A673 (cell line): ENCODE measurements at regions not wholly inside any gene's neighbourhood (a gene's known extent, or its start where the extent isn't known, plus 50 kb on each side); places are given as distances from the start of the nearest gene placed in this dataset.

ENCODE experiments used
- EZH2 ChIP-seq: fragments of 200-600 bp; sonication (generic); IDR thresholded peaks from 2 replicates; pipeline ENCODE4 v1.6.1; 2017; ENCODE audit warnings: borderline replicate concordance, low read depth, mild to moderate bottlenecking, mixed read lengths, antibody characterized with exemption, low read length; ENCODE audit not compliant: poor library complexity, severe bottlenecking
- TF ChIP-seq, protein P1 (sequence below): fragments of 300-800, 200-600 bp; sonication (generic); conservative IDR thresholded peaks from 2 replicates; pipeline ENCODE4 v1.5.1; 2017; ENCODE audit warnings: low read depth, mild to moderate bottlenecking, antibody characterized with exemption, low read length, moderate library complexity, mixed read lengths

GRCh38 chr15:97837896-97838295 lies 122.6 kb upstream of the ARRDC4 start:
- TF ChIP-seq, protein P1, sequence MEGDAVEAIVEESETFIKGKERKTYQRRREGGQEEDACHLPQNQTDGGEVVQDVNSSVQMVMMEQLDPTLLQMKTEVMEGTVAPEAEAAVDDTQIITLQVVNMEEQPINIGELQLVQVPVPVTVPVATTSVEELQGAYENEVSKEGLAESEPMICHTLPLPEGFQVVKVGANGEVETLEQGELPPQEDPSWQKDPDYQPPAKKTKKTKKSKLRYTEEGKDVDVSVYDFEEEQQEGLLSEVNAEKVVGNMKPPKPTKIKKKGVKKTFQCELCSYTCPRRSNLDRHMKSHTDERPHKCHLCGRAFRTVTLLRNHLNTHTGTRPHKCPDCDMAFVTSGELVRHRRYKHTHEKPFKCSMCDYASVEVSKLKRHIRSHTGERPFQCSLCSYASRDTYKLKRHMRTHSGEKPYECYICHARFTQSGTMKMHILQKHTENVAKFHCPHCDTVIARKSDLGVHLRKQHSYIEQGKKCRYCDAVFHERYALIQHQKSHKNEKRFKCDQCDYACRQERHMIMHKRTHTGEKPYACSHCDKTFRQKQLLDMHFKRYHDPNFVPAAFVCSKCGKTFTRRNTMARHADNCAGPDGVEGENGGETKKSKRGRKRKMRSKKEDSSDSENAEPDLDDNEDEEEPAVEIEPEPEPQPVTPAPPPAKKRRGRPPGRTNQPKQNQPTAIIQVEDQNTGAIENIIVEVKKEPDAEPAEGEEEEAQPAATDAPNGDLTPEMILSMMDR, result no peak
- no peak for TF ChIP-seq EZH2
